Gastrocnemius medialis (tissue), 4 donors: ENCODE measurements at regions not wholly inside any gene's neighbourhood (a gene's known extent, or its start where the extent isn't known, plus 50 kb on each side); places are given as distances from the start of the nearest gene placed in this dataset.

ENCODE experiments used
- CTCF ChIP-seq, 5 experiments: fragments of 450-650 bp in 3 of 5; fragments of 200-600 bp in 2 of 5; sonication (generic) in 2 of 5; IDR thresholded peaks in 4 of 5; conservative IDR thresholded peaks in 1 of 5; 1 replicate in 4 of 5; 2 replicates in 1 of 5; pipeline ENCODE4 v1.5.1; 2016 to 2019; ENCODE audit warnings: antibody characterized with exemption in 5 of 5, mild to moderate bottlenecking in 3 of 5, moderate library complexity in 3 of 5
- POLR2A ChIP-seq, 2 donors: fragments of 450-650 bp; IDR thresholded peaks; one replicate each; pipeline ENCODE4 v1.6.1; 2017; ENCODE audit warnings: antibody characterized with exemption in 2 of 2, mild to moderate bottlenecking in 2 of 2, moderate library complexity in 2 of 2

GRCh38 chr4:92111493-92111892, 192.3 kb upstream of the GRID2 start:
- TF ChIP-seq CTCF (IDR thresholded peaks at IDR 0.05 in 4 of 5, conservative IDR thresholded peaks at IDR 0.05 in 1 of 5) (no peak), POLR2A (IDR thresholded peaks at IDR 0.05) (no peak)
